GM23338 (cell line): ENCODE measurements at regions not wholly inside any gene's neighbourhood (a gene's known extent, or its start where the extent isn't known, plus 50 kb on each side); places are given as distances from the start of the nearest gene placed in this dataset.

Experiments
- ATAC-seq: fragments of 200-7000 bp; cut with Tn5 transposase; 3 replicates; pipeline ENCODE4 v1.9.1; 2020
- DNase-seq: peaks from one replicate; pipeline ENCODE4 v3.0.0-alpha.2; 2015; ENCODE audit warnings: low spot score
- H2AFZ ChIP-seq: fragments of 200-600 bp; sonication (generic); 2 replicates; pipeline ENCODE4 v1.8.0; 2016; ENCODE audit warnings: antibody characterized with exemption, mild to moderate bottlenecking, moderate library complexity
- H3F3A ChIP-seq: fragments of 200-600 bp; sonication (generic); replicated peaks from 2 replicates; pipeline ENCODE4 v1.8.0; 2017; ENCODE audit warnings: antibody characterized with exemption, mixed run types, low read depth
- H3K27ac ChIP-seq: fragments of 200-600 bp; sonication (generic); 2 replicates; pipeline ENCODE4 v1.6.1; 2016; ENCODE audit warnings: low read depth
- H3K27me3 ChIP-seq: fragments of 200-600 bp; sonication (generic); 2 replicates; pipeline ENCODE4 v1.8.0; 2016; ENCODE audit warnings: mild to moderate bottlenecking, mixed run types, moderate library complexity; ENCODE audit not compliant: insufficient read depth
- H3K36me3 ChIP-seq: fragments of 200-600 bp; sonication (generic); 2 replicates; pipeline ENCODE4 v1.8.0; 2016; ENCODE audit warnings: mild to moderate bottlenecking; ENCODE audit not compliant: insufficient read depth
- H3K4me1 ChIP-seq: fragments of 200-600 bp; sonication (generic); 2 replicates; pipeline ENCODE4 v1.8.0; 2016; ENCODE audit warnings: mild to moderate bottlenecking, moderate library complexity; ENCODE audit not compliant: insufficient read depth
- H3K4me2 ChIP-seq: fragments of 200-600 bp; sonication (generic); 2 replicates; pipeline ENCODE4 v1.7.1; 2017; ENCODE audit warnings: mixed run types
- H3K4me3 ChIP-seq: fragments of 200-600 bp; sonication (generic); 2 replicates; pipeline ENCODE4 v1.6.1; 2016; ENCODE audit warnings: mixed run types
- H3K79me2 ChIP-seq: fragments of 200-600 bp; sonication (generic); replicated peaks from 2 replicates; pipeline ENCODE4 v1.8.0; 2017; ENCODE audit warnings: mild to moderate bottlenecking; ENCODE audit not compliant: insufficient read depth
- H3K9me2 ChIP-seq: fragments of 200-600 bp; sonication (generic); 2 replicates; pipeline ENCODE4 v1.8.0; 2017; ENCODE audit not compliant: insufficient read depth
- H4K20me1 ChIP-seq: fragments of 200-600 bp; sonication (generic); replicated peaks from 2 replicates; pipeline ENCODE4 v1.8.0; 2017; ENCODE audit warnings: mild to moderate bottlenecking; ENCODE audit not compliant: insufficient read depth
- H3K27ac Mint-ChIP-seq: 2 replicates; pipeline ENCODE4 v1.8.0; 2020; ENCODE audit warnings: inconsistent platforms, mild to moderate bottlenecking, moderate library complexity, mixed read lengths
- H3K27me3 Mint-ChIP-seq: 3 replicates; pipeline ENCODE4 v1.8.0; 2022; ENCODE audit warnings: low read depth, mild to moderate bottlenecking, moderate library complexity, mixed read lengths, inconsistent platforms; ENCODE audit not compliant: insufficient read depth, poor library complexity
- H3K36me3 Mint-ChIP-seq: 3 replicates; pipeline ENCODE4 v1.8.0; 2021; ENCODE audit warnings: low read depth, mild to moderate bottlenecking, inconsistent platforms, moderate library complexity, mixed read lengths
- H3K4me1 Mint-ChIP-seq: 3 replicates; pipeline ENCODE4 v1.8.0; 2020; ENCODE audit warnings: mild to moderate bottlenecking, inconsistent platforms, mixed read lengths
- H3K4me3 Mint-ChIP-seq: 3 replicates; pipeline ENCODE4 v1.8.0; 2021; ENCODE audit warnings: moderate library complexity, mild to moderate bottlenecking, inconsistent platforms, mixed read lengths
- H3K9me3 Mint-ChIP-seq: 3 replicates; pipeline ENCODE4 v1.8.0; 2020; ENCODE audit warnings: moderate library complexity, mild to moderate bottlenecking, inconsistent platforms, mixed read lengths
- CREB1 ChIP-seq: fragments of 250-450 bp; sonication (Bioruptor Pico); IDR thresholded peaks from 2 replicates; pipeline ENCODE4 v1.5.0; 2020; ENCODE audit warnings: low read depth, mild to moderate bottlenecking, moderate library complexity
- EZH2 ChIP-seq: fragments of 200-600 bp; sonication (generic); IDR thresholded peaks from one replicate; pipeline ENCODE4 v1.8.0; 2017; ENCODE audit warnings: antibody characterized with exemption, mild to moderate bottlenecking, low read depth; ENCODE audit not compliant: unreplicated experiment
- EZH2phosphoT487 ChIP-seq: fragments of 200-600 bp; sonication (generic); IDR thresholded peaks from one replicate; pipeline ENCODE4 v1.8.1; 2018; ENCODE audit warnings: antibody characterized with exemption; ENCODE audit not compliant: unreplicated experiment
- JUNB ChIP-seq: IDR thresholded peaks from one replicate; pipeline ENCODE4 v1.6.1; 2016; ENCODE audit warnings: antibody characterized with exemption; ENCODE audit not compliant: unreplicated experiment
- NANOG ChIP-seq: IDR thresholded peaks from 2 replicates; pipeline ENCODE4 v1.6.1; 2016; ENCODE audit warnings: antibody characterized with exemption, borderline replicate concordance
- POLR2AphosphoS5 ChIP-seq: IDR thresholded peaks from 2 replicates; pipeline ENCODE4 v1.6.1; 2016; ENCODE audit warnings: antibody characterized with exemption, low read depth
- STAT1 ChIP-seq: IDR thresholded peaks from one replicate; pipeline ENCODE4 v1.6.1; 2016; ENCODE audit warnings: antibody characterized with exemption; ENCODE audit not compliant: unreplicated experiment
- ZNF114 ChIP-seq: fragments of 250-450 bp; sonication (Bioruptor Pico); IDR thresholded peaks from 2 replicates; pipeline ENCODE4 v1.5.0; 2020; ENCODE audit warnings: mild to moderate bottlenecking, moderate library complexity
- ZNF331 ChIP-seq: fragments of 250-450 bp; sonication (Bioruptor Pico); IDR thresholded peaks from 2 replicates; pipeline ENCODE4 v1.5.0; 2020; ENCODE audit warnings: low read depth, mild to moderate bottlenecking, moderate library complexity
- TF ChIP-seq, protein P1 (sequence below): IDR thresholded peaks from 2 replicates; pipeline ENCODE4 v1.6.1; 2016; ENCODE audit warnings: antibody characterized with exemption
- TF ChIP-seq, protein P2 (sequence below): IDR thresholded peaks from one replicate; pipeline ENCODE4 v1.6.1; 2018; ENCODE audit warnings: antibody characterized with exemption; ENCODE audit not compliant: unreplicated experiment
- TF ChIP-seq, protein P3 (sequence below): fragments of 250-450 bp; sonication (Bioruptor Pico); IDR thresholded peaks from 2 replicates; pipeline ENCODE4 v1.5.0; 2020; ENCODE audit warnings: mild to moderate bottlenecking, moderate library complexity
- TF ChIP-seq, protein P4 (sequence below), 2 experiments: fragments of 200-600 bp in 1 of 2; sonication (generic) in 1 of 2; conservative IDR thresholded peaks; 2 replicates each; pipeline versions ENCODE4 v1.5.1 to v1.6.1; 2016 to 2017; ENCODE audit warnings: antibody characterized with exemption in 2 of 2, low read depth in 2 of 2, mild to moderate bottlenecking in 2 of 2, moderate library complexity in 1 of 2

DNA sequence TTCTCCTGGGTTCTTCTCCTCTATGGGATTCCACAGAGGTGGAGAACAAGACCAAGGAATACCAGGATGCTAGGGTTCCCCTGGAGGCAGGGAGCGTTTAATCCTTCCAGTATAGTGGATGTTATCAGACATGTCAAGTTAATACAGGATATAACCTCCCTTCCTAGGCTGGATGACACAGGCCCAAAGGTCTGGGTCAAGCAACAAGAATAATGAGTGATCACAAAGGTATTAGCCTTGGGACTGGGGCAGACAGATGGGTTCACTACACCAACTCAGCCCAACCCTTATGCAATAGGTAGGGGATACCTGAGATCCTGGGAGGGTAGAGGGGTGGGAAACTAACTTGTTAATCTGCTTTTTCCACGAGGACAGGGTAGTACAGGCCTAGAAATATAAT, 690.3 kb downstream of the HTR1B start:
- Histone ChIP-seq H4K20me1 (peaks cover 4% of the 10 kb centered on the region; the same call in 1 of the 2 replicates), H3K27me3 (no peaks in the 10 kb centered on the region), H3K79me2 (no peaks in the 10 kb centered on the region), H3K27ac (no peak overlapping the region), H3K36me3 (0 out of 2 replicates have a peak, but pooled peaks cover 8% of the 10 kb centered on the region), H2AFZ (no peak overlapping the region), H3K9me2 (0 out of 2 replicates have a peak, but pooled peaks cover 3% of the 10 kb centered on the region), H3K4me1 (no peaks in the 10 kb centered on the region), H3F3A (no peaks in the 10 kb centered on the region), H3K4me2 (no peak overlapping the region), H3K4me3 (no peak overlapping the region)
- DNase-seq (no peak), ATAC-seq (no peak)
- H3K27me3 Mint-ChIP-seq, result no peaks in the 10 kb centered on the region
- H3K4me1 Mint-ChIP-seq, result 0 out of 3 replicates have a peak, but pooled peaks cover 3% of the 10 kb centered on the region
- TF ChIP-seq ZNF331 (CRISPR knock-in tag) (no peak), ZNF114 (CRISPR knock-in tag) (no peak), POLR2AphosphoS5 (no peak), JUNB (no peak), EZH2phosphoT487 (no peak), CREB1 (CRISPR knock-in tag) (no peak), EZH2 (no peak), STAT1 (no peak), NANOG (no peak)
- TF ChIP-seq, protein P1, sequence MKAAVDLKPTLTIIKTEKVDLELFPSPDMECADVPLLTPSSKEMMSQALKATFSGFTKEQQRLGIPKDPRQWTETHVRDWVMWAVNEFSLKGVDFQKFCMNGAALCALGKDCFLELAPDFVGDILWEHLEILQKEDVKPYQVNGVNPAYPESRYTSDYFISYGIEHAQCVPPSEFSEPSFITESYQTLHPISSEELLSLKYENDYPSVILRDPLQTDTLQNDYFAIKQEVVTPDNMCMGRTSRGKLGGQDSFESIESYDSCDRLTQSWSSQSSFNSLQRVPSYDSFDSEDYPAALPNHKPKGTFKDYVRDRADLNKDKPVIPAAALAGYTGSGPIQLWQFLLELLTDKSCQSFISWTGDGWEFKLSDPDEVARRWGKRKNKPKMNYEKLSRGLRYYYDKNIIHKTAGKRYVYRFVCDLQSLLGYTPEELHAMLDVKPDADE, result no peak
- TF ChIP-seq, protein P2, sequence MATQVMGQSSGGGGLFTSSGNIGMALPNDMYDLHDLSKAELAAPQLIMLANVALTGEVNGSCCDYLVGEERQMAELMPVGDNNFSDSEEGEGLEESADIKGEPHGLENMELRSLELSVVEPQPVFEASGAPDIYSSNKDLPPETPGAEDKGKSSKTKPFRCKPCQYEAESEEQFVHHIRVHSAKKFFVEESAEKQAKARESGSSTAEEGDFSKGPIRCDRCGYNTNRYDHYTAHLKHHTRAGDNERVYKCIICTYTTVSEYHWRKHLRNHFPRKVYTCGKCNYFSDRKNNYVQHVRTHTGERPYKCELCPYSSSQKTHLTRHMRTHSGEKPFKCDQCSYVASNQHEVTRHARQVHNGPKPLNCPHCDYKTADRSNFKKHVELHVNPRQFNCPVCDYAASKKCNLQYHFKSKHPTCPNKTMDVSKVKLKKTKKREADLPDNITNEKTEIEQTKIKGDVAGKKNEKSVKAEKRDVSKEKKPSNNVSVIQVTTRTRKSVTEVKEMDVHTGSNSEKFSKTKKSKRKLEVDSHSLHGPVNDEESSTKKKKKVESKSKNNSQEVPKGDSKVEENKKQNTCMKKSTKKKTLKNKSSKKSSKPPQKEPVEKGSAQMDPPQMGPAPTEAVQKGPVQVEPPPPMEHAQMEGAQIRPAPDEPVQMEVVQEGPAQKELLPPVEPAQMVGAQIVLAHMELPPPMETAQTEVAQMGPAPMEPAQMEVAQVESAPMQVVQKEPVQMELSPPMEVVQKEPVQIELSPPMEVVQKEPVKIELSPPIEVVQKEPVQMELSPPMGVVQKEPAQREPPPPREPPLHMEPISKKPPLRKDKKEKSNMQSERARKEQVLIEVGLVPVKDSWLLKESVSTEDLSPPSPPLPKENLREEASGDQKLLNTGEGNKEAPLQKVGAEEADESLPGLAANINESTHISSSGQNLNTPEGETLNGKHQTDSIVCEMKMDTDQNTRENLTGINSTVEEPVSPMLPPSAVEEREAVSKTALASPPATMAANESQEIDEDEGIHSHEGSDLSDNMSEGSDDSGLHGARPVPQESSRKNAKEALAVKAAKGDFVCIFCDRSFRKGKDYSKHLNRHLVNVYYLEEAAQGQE, result no peak
- TF ChIP-seq, protein P3, sequence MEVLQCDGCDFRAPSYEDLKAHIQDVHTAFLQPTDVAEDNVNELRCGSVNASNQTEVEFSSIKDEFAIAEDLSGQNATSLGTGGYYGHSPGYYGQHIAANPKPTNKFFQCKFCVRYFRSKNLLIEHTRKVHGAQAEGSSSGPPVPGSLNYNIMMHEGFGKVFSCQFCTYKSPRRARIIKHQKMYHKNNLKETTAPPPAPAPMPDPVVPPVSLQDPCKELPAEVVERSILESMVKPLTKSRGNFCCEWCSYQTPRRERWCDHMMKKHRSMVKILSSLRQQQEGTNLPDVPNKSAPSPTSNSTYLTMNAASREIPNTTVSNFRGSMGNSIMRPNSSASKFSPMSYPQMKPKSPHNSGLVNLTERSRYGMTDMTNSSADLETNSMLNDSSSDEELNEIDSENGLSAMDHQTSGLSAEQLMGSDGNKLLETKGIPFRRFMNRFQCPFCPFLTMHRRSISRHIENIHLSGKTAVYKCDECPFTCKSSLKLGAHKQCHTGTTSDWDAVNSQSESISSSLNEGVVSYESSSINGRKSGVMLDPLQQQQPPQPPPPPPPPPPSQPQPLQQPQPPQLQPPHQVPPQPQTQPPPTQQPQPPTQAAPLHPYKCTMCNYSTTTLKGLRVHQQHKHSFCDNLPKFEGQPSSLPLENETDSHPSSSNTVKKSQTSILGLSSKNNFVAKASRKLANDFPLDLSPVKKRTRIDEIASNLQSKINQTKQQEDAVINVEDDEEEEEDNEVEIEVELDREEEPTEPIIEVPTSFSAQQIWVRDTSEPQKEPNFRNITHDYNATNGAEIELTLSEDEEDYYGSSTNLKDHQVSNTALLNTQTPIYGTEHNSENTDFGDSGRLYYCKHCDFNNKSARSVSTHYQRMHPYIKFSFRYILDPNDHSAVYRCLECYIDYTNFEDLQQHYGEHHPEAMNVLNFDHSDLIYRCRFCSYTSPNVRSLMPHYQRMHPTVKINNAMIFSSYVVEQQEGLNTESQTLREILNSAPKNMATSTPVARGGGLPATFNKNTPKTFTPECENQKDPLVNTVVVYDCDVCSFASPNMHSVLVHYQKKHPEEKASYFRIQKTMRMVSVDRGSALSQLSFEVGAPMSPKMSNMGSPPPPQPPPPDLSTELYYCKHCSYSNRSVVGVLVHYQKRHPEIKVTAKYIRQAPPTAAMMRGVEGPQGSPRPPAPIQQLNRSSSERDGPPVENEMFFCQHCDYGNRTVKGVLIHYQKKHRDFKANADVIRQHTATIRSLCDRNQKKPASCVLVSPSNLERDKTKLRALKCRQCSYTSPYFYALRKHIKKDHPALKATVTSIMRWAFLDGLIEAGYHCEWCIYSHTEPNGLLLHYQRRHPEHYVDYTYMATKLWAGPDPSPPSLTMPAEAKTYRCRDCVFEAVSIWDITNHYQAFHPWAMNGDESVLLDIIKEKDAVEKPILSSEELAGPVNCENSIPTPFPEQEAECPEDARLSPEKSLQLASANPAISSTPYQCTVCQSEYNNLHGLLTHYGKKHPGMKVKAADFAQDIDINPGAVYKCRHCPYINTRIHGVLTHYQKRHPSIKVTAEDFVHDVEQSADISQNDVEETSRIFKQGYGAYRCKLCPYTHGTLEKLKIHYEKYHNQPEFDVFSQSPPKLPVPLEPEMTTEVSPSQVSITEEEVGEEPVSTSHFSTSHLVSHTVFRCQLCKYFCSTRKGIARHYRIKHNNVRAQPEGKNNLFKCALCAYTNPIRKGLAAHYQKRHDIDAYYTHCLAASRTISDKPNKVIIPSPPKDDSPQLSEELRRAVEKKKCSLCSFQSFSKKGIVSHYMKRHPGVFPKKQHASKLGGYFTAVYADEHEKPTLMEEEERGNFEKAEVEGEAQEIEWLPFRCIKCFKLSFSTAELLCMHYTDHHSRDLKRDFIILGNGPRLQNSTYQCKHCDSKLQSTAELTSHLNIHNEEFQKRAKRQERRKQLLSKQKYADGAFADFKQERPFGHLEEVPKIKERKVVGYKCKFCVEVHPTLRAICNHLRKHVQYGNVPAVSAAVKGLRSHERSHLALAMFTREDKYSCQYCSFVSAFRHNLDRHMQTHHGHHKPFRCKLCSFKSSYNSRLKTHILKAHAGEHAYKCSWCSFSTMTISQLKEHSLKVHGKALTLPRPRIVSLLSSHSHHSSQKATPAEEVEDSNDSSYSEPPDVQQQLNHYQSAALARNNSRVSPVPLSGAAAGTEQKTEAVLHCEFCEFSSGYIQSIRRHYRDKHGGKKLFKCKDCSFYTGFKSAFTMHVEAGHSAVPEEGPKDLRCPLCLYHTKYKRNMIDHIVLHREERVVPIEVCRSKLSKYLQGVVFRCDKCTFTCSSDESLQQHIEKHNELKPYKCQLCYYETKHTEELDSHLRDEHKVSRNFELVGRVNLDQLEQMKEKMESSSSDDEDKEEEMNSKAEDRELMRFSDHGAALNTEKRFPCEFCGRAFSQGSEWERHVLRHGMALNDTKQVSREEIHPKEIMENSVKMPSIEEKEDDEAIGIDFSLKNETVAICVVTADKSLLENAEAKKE (CRISPR knock-in tag), result no peak
- TF ChIP-seq, protein P4, sequence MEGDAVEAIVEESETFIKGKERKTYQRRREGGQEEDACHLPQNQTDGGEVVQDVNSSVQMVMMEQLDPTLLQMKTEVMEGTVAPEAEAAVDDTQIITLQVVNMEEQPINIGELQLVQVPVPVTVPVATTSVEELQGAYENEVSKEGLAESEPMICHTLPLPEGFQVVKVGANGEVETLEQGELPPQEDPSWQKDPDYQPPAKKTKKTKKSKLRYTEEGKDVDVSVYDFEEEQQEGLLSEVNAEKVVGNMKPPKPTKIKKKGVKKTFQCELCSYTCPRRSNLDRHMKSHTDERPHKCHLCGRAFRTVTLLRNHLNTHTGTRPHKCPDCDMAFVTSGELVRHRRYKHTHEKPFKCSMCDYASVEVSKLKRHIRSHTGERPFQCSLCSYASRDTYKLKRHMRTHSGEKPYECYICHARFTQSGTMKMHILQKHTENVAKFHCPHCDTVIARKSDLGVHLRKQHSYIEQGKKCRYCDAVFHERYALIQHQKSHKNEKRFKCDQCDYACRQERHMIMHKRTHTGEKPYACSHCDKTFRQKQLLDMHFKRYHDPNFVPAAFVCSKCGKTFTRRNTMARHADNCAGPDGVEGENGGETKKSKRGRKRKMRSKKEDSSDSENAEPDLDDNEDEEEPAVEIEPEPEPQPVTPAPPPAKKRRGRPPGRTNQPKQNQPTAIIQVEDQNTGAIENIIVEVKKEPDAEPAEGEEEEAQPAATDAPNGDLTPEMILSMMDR (conservative IDR thresholded peaks at IDR 0.05; ENCODE audit: low read depth in 2 of 2), result no peak
- no peak overlapping the region for H3K27ac Mint-ChIP-seq
- no peak overlapping the region for H3K4me3 Mint-ChIP-seq
- H3K9me3 Mint-ChIP-seq, result 0 out of 3 replicates have a peak, but pooled peaks cover 3% of the 10 kb centered on the region
- no peaks in the 10 kb centered on the region; the same call in 2 of the 3 replicates for H3K36me3 Mint-ChIP-seq
